SK-N-SH treated with all-trans-retinoic acid at 6 μM for 48 hours (cell line): ENCODE measurements at regions not wholly inside any gene's neighbourhood (a gene's known extent, or its start where the extent isn't known, plus 50 kb on each side); places are given as distances from the start of the nearest gene placed in this dataset.
"Not testable (repeated sequence)": the region's sequence is repeated elsewhere in the genome, so short reads cannot be mapped to it uniquely, and the experiment has no call there.

Experiments
- POU6F1 ChIP-seq: fragments of 250-450 bp; sonication (Bioruptor Pico); IDR thresholded peaks from 2 replicates; pipeline ENCODE4 v1.8.0; 2021; ENCODE audit warnings: low read depth, mild to moderate bottlenecking, moderate library complexity, borderline replicate concordance
- RARB ChIP-seq: fragments of 250-450 bp; sonication (Bioruptor Pico); IDR thresholded peaks from 2 replicates; pipeline ENCODE4 v1.8.0; 2021; ENCODE audit warnings: mild to moderate bottlenecking, moderate library complexity
- ZFP30 ChIP-seq: fragments of 450-650 bp; formaldehyde crosslinking; IDR thresholded peaks from 2 replicates; pipeline ENCODE4 v1.5.0; 2022; ENCODE audit warnings: mild to moderate bottlenecking, moderate library complexity

GRCh38 chr3:145927736-145928135 is 233.2 kb downstream of the PLOD2 start:
- not testable (repeated sequence) for TF ChIP-seq RARB, POU6F1, ZFP30
